GM19372 (cell line): ENCODE measurements at regions not wholly inside any gene's neighbourhood (a gene's known extent, or its start where the extent isn't known, plus 50 kb on each side); places are given as distances from the start of the nearest gene placed in this dataset.

ENCODE experiments used
- ATAC-seq: cut with Tn5 transposase; IDR thresholded peaks from one replicate; pipeline ENCODE4 v1.9.1; 2021; ENCODE audit warnings: mild to moderate bottlenecking, low read depth, moderate library complexity; ENCODE audit not compliant: unreplicated experiment

DNA sequence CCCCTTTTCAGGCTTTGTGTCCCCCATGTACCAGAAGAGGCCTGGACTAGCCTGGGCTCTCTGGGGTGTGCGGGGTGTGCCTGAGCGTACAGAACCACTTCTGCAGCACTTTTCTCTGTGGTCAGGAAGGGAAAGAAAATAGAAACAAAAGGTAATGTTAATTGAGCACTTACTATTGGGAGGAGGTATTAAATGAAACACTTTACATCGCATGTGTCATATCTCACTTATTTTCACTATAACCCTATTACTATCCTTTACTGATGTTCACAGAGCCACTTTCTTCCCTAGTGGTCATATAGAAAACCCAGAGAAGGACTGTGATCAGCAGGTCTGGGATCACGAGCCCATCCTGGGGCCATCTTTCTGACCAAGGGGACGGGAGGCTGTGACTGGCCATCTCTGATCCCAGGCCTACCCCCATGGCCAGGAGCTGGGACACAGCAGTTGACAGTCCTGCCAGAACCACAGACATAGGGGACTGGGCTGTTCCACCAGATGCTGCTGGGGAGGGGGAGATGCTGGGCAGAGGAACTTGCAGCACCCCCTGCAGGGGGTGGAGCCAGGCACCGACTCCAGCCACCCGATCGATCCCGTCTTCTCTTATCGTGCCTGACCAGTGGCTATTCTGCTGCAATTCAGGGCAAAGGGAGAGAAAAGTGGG is 107.6 kb downstream of the VEGFA start:
- ATAC-seq, result no peak

DNA sequence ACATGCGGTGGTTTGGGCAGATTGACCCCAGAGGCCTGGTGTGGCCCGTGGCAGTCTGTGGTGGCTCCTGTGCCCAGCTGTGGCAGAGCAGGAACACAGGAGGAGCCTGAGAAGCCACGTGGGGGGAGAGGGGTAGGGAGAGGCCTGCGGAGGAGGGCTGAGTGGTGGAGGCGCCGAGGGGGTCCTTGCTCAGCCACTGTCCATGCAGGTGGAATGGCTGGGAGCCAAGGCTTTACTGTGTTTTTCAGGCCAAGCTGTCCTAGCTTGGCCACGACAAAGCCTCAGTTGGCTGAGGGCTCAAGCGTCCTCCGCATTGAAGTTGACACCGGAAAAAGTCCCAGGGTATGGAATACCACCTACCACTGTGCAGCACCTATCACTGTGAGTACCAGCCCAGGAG is 107.0 kb downstream of the VEGFA start:
- no peak for ATAC-seq

DNA sequence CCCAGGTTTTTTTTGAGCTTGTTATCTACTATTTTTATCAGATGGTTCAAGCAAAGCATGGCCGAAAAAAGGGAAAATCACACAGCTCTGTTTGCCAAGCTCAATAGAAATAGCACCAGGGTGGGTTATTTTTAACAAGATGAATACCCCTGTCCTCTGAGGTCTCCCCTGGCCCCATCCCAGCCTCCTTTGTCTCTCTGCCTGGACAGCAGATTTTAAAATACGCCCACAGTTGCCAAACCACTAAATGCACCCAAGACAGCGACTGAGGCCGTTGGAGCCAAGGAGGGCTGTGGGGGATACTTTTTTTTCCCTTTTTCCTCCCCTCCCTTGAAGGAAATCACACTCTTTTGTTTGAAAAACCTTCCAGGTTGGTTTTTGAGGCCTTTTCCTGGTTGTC is 106.6 kb downstream of the VEGFA start:
- ATAC-seq, result no peak

DNA sequence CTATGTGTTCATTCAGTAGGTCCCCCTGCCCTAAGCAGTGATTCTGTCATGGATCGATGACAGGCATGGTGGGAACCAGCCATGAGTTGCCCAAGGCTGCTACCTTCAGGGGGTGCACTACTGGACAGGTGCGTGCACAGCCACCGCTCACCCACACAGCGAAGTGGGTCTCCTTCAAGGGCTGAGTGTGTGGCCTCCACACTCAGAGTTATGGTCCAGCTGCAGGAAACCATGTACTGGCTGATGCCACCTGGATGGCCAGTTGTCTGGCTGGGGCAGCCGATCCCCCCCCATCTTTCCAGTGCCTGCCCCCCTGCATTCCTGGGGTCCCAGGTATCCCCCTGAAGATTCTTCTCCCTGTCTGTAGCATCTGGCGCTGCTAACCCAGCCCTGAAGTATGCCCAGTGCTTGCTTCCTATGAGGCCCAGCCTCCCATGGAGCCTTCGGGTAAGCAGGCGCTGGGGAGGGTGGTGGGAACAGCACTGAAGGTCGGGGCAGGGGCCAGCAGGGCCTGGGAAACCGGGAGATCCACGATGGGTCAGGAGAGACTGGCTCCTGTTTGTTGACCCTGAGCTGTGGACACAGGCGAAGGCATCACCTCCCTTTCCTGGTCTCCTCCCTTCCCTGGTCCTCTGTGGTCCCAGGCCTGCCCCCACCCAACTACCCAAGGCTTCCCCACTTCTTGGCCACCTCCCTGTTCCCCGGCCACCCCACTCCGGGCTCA is 106.0 kb downstream of the VEGFA start:
- ATAC-seq, result no peak

DNA sequence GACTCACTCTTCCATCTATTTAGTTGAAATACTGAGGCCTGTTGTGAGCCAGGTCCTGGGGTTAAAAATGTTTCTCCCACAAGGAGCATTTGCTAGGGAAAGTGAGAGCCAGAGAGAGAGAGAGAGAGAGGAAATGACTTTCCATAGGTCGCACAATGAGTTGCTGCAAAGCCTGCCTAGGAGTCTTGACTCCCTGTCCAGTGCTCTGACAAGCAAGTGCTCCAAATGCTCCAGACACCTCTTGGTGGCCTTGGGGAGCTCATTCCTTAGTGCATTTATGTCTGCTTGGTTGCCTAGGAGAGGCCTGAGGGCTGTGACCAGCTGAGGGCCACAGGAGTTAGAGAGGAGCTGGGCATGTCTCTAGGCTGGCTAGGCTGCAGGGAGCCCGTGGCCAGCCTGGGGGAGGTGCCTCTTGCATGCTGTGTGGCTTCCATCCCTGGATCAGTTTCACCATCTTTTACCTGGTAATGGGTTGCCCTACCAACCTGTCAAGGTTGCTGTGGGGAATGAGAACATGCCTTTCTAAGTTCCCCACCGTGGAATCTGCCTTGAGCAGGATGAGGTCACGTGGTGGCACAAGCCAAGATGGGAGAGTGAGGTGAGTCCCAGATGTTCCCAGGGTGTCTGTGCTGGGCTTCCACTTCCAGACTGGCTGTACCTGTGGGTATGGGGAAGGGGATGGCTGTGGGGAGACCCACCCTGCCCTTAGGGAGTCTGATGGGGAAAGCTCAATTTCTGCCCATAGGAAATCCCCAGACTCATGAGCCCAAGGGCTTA is 105.0 kb downstream of the VEGFA start:
- no peak for ATAC-seq

DNA sequence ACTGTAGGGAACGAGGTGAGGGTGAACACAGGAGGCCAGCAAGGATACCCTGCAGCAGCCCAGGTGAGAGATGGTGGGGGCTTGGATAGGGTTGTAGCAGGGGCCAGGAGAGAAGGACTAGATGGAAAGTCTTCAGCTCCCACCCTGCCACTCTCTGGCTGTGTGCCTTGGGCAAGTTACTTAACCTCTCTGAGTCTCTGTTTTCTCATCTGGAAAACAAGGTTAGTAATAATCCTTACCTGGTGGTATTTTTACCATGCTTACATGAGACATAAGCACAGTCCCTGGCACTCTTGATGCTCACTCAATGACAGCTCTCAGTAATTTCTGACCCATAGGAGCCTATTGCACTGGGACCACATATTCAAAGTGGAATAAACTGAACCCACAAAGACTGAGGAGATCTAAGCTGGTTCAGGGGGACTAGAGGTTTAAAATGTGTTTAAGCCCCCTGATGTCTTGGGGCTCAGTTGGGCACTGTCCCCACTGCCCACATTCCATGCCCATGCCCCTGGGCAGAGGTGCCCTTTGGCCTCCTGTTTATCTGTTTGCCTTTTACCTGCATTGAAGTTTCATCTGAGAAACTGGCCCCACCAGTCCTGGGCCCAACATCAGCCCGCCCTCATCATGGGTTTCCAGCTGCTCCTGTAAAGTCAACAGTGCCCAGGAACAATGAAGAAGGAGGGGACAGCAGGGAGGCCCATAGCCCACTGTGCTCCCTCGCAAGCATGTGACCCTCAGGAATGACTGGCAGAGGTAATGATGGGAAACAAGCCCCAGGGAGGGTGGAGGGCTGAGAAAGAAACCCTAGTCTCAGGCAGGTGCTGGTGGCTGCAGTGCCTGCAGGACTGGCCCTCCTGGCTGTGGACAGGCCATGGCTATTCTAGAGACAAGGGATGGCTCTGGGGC is 104.0 kb downstream of the VEGFA start:
- ATAC-seq, result no peak

DNA sequence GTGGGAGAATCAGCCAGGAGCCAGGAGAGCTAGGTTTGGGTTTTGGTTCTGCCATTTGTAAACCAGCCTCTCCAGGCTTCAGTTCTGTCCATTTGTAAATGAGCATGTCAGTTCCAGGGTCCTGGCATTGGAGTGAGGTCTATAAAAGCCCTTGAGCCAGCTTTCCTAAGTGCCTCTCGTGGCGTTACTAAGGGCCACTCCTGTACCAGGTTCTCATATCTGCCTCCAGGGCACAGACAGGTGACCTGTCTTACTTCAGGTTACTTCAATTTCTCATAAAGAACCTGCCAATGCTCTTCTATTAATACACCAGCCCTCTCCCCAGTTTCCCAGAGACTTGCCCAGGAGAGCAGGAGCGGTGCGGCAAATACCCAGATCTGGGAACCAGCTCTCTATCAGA is 101.9 kb downstream of the VEGFA start:
- no peak for ATAC-seq

DNA sequence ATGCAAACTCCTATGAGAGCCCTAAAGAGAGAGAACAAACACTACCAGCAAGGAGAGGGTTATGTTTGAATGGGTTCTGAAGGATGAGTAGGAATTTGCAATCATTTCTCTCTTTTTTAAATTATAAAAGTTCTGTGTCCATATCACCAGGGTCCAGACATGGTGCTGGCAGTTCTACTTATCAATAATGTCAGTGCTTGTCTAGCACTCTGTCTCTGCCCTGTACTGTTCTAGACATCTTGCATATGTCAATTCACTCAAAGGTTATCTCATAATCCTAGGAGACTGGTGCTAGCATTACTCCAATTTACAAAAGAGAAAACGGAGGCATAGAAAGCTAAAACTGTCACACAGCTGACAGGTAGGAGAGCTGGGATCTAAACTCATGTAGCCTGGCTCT is 101.3 kb downstream of the VEGFA start:
- ATAC-seq, result no peak

DNA sequence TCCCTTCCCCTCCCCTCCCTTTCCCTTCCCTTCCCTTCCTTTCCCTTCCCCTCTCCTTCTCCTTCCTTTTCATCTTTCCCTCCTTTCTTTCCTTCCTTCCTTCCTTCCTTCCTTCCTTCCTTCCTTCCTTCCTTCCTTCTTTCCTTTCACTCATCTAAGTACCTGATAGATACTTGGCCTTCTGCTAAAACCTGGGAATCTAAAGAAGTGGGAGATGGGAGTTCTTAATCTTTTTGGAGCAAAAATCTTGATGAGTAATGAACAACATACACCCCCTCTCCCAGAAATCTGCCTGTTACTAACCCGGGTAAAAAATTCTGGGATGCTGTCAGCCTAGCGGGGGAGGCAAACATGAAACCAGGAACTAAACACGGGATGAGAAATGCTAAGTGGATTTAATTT is 100.7 kb downstream of the VEGFA start:
- ATAC-seq, result no peak

DNA sequence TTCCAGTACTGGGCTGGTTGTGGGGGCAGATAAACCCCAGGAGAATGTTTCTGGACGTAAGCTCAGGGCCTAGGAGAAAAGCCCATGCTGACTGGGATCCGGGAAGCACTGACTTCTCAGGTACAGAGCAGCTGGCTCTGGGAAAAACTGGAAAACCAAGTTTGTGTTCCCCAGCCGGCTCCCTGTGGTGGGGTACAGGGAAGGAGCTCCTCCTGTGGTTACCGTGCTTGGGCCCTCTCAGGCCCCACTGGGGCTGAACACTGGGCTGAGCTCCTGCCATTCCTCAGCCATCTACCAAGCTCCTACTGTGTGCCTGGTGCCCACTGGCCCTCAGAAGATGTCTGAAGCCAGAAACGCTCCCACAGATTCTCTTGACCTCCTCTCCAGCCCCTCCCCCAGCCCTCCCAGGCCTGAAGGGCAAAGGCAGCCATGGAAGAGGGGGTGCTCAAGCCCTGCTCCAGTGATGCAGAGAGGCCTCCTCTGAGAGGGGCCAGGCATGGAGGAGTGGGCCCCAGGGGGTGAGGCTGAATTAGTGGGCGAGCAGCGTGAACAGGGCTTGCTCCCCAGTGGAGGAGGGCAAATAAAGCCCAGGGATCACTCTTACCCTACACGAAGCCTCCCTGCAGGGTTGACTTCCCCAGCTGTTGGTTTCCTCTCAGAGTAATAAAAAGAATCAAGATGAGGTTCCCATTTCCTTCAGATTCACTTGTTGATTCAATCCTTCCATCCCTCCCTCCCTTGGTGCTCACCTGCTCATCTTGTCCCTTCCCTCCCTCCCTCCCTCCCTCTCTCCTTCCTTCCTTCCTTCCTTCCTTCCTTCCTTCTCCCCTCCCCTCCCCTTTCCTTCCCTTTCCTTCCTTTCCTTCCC is 100.0 kb downstream of the VEGFA start:
- ATAC-seq, result no peak

DNA sequence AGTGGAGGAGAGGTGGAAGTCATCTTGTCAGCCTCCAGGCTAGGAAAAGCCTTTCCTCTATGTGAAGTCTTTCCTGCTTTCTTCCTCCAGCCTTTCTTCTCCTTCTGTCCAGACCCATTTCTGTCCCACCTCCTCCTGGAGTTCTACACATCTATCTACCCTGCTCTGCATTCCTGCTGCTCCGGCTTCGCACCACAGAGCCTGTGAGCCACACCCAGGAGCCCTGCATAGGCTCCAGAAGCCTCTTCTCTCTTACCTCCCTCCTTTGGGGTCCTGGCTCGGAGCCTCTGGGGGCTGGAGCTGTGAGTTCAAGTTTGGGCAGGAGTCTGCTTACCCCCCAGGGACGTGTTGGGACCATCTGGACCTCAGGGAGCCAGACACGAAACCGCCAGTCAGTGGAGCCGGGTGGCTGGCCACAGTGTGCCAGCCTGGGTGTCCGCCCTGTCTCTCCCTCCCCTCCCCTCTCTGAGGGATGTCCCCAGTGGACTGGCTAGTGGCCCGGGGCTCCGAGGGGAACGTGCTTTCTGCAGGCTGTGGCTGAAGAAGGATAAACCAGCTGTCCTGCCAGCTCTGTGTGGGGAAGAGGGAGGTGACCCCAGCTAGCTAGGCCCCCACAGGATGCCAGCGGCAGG is 99.2 kb downstream of the VEGFA start:
- ATAC-seq, result no peak

DNA sequence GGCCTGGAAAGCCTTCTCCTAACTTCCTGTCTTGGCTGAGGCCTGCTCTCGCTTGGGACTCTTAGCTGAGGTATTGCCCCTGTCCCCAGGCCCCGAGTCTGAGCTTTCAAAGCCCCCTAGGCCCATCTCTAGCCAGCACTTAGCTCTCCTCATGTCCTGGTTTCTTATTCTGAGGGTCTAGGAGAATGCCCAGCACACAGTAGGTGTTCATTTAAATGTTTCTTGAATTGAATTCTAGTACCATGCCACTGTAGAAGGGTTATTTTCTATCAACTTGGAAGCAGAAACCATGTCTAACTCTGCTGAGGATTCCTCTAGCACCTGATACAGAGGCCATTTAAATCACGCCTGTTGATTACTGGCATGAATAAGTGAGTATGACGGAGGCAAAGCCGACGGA is 98.5 kb downstream of the VEGFA start:
- ATAC-seq, result no peak

DNA sequence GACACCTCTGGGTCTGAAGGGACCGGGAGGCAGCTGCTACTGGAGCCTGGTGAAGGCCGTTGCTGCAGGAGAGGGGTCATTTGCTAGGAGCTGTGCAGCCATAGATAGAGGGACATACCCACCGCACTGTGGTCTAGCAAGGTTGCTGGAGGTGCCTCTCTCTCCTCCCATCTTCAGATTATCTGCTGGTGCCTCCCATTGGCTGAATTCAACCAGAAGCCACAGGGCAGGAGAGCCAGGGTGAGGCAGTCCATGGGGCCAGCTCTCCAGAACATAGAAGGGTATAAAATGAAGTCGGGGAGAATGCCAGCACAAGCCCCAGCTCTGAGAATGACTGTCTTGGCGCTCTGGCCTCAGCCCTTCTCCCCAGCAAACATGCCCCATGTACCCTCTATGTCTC is 98.0 kb downstream of the VEGFA start:
- ATAC-seq, result no peak

DNA sequence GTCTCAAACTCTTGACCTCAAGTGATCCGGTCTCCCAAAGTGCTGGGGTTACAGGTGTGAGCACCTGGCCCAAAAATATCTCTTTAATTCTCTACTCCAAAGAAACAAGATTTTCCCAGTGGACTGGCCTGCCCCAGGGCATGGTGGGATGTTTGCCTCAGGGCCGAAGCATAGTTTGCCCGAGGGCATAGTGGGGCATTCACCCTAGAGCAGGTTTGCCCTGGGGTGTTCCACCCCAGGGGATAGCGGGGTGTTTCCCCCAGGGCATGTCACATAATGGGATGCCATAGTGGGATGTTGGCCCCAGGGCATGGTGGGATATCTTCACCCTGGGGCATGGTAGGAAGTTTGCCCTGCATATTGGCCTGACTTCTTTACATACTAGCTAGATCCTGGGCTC is 97.2 kb downstream of the VEGFA start:
- ATAC-seq, result no peak

DNA sequence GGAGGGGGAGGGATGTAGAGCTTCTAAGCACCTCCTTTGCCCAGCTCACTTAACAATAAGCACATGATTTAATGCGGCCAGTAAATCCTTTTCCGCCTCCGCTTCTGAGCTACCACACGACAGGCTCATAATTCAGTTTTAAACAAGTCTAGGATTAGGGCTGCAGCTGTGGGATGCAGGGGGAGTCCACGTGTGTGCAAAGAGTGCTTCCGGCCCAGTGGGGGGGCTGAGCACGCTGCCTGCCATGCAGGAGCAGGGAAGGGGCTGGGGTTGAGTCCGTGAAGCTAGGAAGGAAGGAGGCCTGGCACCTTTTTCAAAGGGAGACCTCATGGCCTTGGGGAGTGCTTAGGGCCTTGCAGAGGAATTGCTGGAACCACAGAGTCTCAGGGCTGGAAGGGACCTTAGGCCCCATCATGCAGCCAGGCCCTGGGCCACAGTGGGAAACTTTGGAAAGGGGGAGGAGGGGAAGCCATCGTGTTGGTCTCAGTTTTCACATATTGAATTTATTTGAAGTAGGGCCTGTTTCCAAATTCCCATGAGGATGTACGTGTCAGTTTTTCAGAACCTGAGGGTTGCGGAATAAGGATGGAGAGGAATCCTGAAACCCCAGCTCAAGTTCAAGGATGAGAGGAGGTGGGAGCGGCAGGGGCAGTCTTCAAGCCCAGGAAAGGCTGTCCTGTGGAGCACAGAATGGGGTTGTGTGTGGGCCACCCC is 96.1 kb downstream of the VEGFA start:
- no peak for ATAC-seq

DNA sequence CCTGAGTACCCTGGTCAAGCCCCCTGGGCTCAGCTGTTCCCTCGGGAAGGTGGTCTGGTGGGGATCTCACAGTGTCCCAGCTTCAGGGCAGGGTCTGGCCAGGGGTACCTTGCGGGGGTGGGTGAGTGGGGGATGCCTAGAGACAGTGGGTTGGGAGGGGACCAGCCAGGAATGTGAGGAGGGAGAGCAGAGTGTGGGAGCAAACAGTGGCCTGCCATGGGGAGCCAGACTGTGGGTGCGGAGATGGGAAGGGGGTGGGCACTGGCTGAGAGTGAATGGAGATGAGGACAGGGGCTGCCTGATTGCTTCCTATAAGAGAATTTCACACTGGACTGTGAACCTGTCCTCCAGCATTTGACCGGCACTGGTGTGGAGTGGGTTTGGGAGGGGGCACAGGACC is 95.1 kb downstream of the VEGFA start:
- no peak for ATAC-seq

DNA sequence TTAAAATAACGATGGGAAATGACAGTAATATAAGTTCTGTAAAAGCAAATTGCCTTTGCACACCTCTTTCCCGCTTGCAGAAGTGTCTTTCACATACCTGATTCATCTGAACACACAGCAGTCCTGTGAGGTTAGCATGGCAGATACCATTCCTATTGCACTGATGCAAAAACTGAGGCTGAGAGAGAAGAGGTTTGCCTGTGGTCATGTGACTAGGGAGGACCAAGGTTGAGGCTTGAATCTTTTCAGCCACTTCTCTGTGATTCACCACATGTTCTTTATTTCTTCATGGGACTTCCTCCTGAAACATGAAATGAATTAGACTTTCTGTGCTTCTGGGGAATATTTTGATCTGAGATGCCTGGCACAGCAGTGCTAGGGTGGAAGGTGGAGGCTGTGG is 92.9 kb downstream of the VEGFA start:
- no peak for ATAC-seq

DNA sequence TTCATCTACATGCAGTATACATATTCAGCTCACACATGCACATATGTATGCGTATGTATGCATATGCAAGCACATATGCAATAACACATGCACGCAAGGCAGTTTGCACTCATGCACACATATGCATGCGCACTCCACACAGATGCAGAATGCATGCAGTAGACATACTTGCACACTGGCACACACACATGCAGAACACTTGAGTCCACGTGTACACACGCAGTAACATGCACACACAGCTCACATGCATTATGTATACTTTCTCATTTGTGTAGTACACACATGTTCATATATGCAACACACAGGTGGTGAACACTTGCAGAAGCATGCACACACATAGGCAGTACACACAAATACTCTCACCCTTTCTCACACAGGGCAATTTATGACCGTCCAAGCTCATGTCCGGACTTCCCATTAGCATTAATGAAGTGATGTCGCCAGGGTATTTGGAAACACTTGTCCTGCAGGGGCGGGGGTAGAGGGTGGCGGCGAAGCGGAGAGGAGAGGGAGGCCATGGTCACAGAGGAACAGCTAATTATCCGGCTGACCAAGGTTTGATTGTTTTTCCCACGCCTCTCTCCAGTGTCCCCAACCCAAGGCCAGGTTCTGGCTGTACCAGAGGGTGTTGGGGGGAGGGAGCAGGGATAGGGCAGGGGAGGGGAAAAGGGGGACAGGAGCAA is 91.3 kb downstream of the VEGFA start:
- ATAC-seq, result no peak
